Gastroesophageal sphincter (tissue), 3 donors: ENCODE measurements at regions not wholly inside any gene's neighbourhood (a gene's known extent, or its start where the extent isn't known, plus 50 kb on each side); places are given as distances from the start of the nearest gene placed in this dataset.

Experiments used
- CTCF ChIP-seq, 4 experiments: fragments of 200-600 bp in 2 of 4; fragments of 450-650 bp in 2 of 4; sonication (generic) in 1 of 4; IDR thresholded peaks; one replicate each; pipeline ENCODE4 v1.5.1; 2017 to 2019; ENCODE audit warnings: antibody characterized with exemption in 4 of 4, mild to moderate bottlenecking in 2 of 4, moderate library complexity in 2 of 4
- EP300 ChIP-seq: sonication (generic); formaldehyde crosslinking; IDR thresholded peaks from one replicate; pipeline ENCODE4 v1.6.1; 2017; ENCODE audit warnings: antibody characterized with exemption, mild to moderate bottlenecking
- POLR2A ChIP-seq, 2 donors: fragments of 450-650 bp; IDR thresholded peaks; one replicate each; pipeline ENCODE4 v1.6.1; 2017; ENCODE audit warnings: antibody characterized with exemption in 2 of 2, mild to moderate bottlenecking in 2 of 2, moderate library complexity in 1 of 2
- POLR2AphosphoS5 ChIP-seq: sonication (generic); formaldehyde crosslinking; IDR thresholded peaks from one replicate; pipeline ENCODE4 v1.6.1; 2017; ENCODE audit warnings: antibody characterized with exemption

GRCh38 chr14:48944809-48945208 lies 641.4 kb downstream of the RPS29 start:
- no peak for TF ChIP-seq EP300
- no peak for TF ChIP-seq CTCF (IDR thresholded peaks at IDR 0.05)
- TF ChIP-seq POLR2A (IDR thresholded peaks at IDR 0.05) = no peak
- no peak for TF ChIP-seq POLR2AphosphoS5
